HG02642 (cell line): ENCODE measurements at regions not wholly inside any gene's neighbourhood (a gene's known extent, or its start where the extent isn't known, plus 50 kb on each side); places are given as distances from the start of the nearest gene placed in this dataset.
"Not testable (repeated sequence)": the region's sequence is repeated elsewhere in the genome, so short reads cannot be mapped to it uniquely, and the experiment has no call there.

Source experiments
- ATAC-seq: cut with Tn5 transposase; IDR thresholded peaks from one replicate; pipeline ENCODE4 v1.9.1; 2021; ENCODE audit warnings: mild to moderate bottlenecking; ENCODE audit not compliant: unreplicated experiment, poor library complexity

DNA sequence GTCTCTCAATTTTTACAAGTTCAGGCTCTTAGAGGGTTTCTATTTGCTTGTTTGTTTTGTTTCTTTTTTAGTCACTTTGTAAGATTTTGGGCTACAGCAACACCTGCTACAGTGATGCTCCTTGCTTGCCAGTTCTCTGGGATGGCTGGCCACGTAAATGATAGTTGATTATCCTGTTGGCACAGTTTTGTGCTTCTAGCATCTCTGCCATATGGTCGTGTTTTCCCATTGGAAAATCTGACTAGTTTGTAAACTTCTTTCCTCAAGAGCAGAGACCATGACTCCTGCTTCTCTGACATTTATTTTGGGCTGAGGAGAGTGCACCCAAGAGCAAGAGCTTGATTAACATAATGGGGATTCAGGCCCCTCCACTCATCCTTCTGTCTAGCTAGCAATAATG is 1621.6 kb upstream of the RAG2 start:
- ATAC-seq: no peak

DNA sequence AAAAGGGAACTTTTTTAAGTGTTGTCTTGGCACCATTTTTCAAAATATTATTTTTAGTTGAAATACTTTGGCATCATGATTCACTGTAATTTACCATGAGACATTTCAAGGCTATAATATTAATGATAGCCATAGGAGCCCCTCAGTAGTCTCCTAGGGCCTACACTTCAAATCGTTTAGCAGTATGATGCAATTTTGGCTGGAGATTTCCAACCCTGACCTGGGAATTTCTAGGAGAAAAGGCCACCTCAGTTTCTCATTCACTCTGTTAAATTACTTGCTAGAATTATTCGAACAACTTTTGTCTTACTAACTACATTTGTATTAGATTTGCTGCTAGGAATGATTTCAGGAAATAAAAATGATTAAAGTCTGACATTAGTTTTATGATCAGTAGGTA is 1610.9 kb upstream of the RAG2 start:
- no peak for ATAC-seq

DNA sequence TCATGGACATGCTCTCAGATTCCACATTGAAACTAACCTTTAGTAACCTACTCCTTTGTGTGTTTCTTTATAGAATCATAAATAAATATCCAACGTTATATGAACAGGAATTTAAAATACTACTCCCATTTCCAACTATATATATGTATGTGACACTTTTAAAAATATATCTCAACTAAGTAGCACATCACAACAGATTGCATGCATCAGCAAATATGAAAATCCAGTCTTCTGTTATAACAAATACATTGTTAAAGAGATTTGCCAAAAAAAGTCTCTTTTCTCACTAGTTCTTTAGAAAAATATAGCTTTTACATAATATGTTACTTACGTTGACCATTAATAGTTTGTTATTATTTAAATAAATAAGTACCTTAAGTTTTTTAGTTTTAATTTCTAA is 1608.6 kb upstream of the RAG2 start:
- ATAC-seq: no peak

DNA sequence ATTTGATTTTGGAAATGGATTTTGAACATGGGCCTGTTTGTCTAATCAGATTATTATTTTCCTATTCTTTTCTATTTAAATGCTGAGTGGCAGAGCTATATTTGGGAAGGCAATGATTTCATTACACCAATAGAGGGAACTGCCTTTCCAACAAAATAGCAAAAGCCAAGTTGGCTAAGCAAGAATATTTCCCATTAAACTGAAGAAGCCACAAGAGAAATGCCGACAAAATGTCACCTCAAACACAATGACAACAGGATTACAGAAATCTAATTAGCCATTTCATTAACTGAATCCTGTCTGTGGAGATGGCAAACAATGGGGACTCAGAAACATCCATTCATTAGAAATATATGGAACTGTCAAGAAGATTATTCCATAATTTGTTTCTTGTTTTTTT is 1593.1 kb upstream of the RAG2 start:
- no peak for ATAC-seq

DNA sequence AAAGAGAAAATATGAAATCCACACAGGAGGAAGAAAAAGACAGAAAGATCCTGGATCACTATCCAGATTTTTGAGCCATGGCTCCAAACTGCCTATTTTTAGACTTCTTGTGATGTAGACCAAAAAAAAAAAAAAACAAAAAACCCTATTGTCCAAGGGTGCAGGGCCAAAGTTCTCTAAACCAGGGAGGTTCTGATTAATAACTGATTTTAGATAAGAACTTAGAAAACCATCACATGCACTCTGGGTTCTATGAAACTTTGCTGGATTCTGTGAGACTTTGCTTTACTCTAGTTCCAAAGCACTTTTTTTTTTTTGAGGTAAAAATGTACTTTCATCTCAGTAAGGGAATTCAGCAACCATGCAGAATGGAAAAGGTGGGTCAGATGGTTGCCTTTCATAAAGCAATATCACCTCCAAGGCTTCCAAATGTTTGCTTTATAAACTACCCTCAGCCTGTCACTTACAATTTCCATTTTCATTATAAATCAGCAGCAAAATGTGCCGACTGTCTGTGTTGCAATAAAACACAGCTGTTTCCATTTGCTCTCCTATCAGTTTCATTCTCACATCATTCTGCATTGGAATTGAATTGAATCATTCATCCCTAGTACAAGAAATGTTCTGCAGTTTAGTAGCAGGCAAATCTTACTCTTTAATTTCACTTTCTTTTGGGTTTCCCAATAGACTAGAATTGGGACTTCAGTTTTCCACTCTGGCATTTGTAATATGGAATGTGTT is 1584.3 kb upstream of the RAG2 start:
- no peak for ATAC-seq

DNA sequence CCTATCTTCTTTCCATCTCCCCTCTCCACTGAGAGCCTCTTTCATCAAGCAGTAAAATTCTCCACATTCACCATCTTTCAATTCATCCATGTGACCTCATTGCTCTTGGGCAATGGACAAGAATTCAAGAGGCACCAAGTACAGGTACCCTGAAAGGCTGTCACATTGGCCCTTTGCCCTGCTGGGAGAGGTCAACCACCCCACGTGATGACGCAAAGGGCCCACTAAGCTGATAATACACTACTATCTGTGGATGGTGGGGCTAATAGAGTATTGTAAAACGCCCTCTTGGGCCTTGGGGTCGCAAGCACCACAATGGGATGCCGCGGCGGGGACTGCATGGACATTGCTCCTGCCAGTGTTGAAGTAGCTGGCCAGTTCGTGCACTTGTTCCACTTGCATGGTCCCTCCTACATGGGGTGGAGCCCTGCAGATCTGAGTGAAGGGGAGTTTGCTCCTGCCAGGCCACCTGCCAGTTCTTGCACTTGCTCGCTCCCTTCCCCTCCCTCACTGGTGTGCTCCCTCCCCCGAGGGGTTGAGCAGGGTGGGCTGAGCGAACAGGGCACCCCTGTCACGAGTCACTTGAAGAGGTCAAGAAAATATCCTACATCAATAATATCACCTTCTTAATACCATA is 1578.8 kb upstream of the RAG2 start:
- no peak for ATAC-seq

- ATAC-seq: no peak
Observed at GRCh38 chr11:38173676-38174075, 1575.6 kb upstream of the RAG2 start.

DNA sequence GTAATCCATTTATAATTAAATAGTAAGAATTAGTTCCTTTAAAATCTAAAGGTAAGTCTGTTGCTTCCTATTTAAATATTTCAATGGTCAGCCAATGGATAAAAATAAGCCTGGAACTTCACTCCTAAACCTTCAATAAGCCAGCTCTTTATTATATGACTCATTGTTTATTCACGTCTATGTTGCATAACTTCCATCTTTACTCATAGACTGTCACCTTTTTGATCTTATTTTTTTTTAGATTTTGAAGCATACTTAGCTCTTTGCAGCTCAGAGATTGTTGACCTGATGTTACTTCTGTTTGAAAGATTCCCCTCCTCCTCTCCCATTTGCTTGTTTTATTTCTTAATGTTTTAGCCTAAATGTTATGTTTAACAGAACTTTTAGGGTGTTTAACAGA is 1571.2 kb upstream of the RAG2 start:
- ATAC-seq: no peak

- no peak for ATAC-seq
Observed at GRCh38 chr11:38163526-38163925, 1565.5 kb upstream of the RAG2 start.

GRCh38 chr11:38160433-38160832 is 1562.4 kb upstream of the RAG2 start:
- ATAC-seq: no peak

GRCh38 chr11:38159038-38159437 is 1561.0 kb upstream of the RAG2 start:
- ATAC-seq: no peak

DNA sequence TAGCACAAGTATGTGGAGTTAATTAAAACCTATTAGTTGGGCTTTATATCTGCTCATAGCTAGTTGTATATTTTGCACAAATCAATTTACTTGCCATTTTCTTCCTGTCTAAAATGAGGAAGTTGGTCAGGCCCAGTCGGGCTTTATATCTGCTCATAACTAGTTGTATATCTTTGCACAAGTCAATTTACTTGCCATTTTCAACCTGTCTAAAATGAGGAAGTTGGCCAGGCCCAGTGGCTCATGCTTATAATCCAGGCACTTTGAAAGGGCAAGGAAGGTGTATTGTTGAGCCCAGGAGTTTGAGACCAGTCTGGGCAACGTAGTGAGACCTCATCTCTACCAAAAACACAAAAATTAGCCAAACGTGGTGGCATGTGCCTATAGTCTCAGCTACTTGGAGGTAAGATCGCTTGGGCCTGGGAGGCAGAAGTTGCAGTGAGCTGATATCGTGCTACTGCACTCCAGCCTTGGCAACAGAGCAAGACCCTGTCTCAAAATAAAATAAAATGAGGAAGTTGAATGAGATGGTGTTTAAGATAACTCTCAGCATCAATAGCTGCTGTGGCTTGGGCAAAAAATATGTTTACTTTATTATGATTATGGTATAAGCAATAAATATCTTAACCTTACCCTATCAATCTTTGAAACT is 1558.6 kb upstream of the RAG2 start:
- no peak for ATAC-seq

DNA sequence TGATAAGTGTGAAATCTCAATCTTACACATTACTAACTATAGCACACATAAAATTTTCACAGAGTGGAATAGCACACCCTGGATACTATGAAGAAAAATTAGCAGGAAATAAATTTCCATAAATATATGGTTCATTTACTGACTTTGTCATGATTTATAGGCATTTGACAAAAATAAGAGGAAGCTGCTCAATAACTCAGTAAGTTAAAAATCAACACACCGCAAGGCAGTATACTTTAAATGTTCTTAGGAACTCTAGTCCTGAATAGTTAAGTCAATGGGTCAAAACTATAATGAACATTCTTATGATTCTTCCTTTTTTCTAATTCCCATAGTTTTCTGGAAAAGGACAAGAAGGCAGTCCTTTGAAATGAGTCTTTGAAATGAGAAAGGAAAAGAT is 1557.8 kb upstream of the RAG2 start:
- no peak for ATAC-seq

- ATAC-seq: no peak
Observed at GRCh38 chr11:38153985-38154384, 1555.9 kb upstream of the RAG2 start.

DNA sequence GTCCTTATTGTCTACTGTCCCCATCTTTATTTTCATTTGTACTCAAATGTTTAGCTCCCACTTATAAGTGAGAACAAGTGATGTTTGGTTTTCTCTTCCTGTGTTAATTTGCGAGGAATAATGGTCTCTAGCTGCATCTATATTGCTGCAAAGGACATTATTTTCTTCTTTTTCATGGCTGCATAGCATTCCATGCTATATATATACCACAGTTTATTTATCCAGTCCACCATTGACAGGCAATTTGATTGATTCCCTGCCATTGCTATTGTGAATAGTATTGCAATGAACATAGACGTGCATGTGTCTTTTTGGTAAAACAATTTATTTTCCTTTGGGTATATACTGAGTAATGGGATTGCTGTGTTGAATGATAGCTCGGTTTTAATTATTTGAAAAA is 1545.8 kb upstream of the RAG2 start:
- ATAC-seq: no peak

DNA sequence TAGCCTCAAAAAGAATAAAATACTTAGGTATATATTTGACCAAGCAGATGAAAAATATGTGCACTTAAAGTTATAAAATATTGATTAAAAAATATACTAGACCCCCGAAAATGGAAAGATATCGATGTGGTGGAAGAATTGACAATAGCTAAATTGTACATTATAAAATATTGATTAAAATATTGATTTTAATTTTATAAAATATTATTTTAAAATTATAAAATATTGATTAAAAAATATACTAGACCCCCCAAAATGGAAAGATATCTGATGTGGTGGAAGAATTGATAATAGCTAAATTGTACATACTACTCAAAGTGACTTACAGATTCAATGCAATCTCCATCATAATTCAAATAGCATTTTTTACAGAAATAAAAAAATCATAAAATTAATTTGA is 1540.9 kb upstream of the RAG2 start:
- ATAC-seq: no peak

DNA sequence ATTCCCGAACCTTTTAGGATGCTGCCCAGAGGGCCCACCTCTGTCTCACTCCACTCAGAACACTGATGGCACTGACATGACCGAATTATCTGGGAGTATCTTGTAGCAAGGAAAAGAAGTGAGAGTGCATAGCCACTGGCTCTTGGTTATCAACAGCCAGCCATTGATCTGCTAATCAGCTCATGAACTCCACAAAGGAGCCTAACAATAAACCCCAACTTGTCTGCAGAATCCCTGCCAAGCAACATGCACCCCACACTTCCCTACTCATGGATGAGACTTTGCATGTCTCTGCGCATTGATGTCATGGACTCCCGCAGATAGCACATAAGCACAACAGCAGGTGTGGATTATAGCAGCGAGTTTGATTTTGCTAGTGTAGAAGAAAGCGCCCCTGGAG is 1538.9 kb upstream of the RAG2 start:
- no peak for ATAC-seq

GRCh38 chr11:38131535-38131934 is 1533.5 kb upstream of the RAG2 start:
- no peak for ATAC-seq

GRCh38 chr11:38130976-38131375 is 1532.9 kb upstream of the RAG2 start:
- no peak for ATAC-seq

DNA sequence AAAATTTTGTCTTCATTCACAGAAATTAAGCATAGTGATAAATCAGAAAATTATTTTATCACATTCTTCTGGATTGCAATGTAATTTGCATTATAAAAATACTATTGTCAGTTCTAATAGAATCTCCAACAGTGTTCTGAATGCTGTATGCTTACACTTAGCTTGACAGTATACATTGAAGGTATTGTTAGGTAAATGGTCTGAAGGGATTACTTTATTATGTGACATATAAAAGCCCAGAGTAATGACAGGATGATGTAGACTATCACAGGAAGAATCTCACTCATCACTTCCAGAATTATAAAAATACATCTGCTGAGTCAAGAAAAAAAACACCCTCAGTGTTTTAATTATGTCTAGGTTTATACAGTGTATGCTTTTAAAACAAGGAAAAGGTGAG is 1532.5 kb upstream of the RAG2 start:
- no peak for ATAC-seq

DNA sequence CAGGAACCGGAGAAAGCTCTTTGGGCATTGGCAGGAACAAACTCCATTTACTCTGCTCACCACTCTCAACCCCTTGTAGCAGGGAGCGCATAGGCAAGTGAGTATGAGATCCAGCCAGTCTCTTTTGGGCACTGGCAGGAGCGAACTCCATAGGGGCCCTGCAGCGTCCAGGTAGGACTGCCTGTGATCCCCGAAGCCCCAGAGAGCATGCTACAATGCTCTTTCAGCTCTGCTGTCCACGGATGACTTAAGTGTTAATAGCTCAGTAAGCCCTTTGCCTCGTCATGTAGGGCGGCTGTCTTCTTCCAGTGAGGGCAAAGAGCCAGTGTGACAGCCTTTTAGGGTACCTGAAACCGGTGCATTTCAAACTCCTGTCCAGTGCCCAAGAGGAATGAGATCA is 1525.6 kb upstream of the RAG2 start:
- no peak for ATAC-seq

- ATAC-seq: not testable (repeated sequence)
Observed at GRCh38 chr11:38116616-38117015, 1518.6 kb upstream of the RAG2 start.
